IgD-negative memory B cell (primary cell): ENCODE measurements at regions not wholly inside any gene's neighbourhood (a gene's known extent, or its start where the extent isn't known, plus 50 kb on each side); places are given as distances from the start of the nearest gene placed in this dataset.

ENCODE experiments used
- H3K27ac Mint-ChIP-seq, 3 donors: one replicate each; pipeline ENCODE4 v1.8.0; 2020 to 2022; ENCODE audit warnings: mild to moderate bottlenecking in 3 of 3, mixed read lengths in 3 of 3, moderate library complexity in 1 of 3
- H3K27me3 Mint-ChIP-seq: one replicate; pipeline ENCODE4 v1.8.0; 2021; ENCODE audit warnings: mixed read lengths
- H3K36me3 Mint-ChIP-seq: one replicate; pipeline ENCODE4 v1.8.0; 2020; ENCODE audit warnings: mild to moderate bottlenecking, mixed read lengths
- H3K4me1 Mint-ChIP-seq, 3 donors: one replicate each; pipeline ENCODE4 v1.8.0; 2020 to 2022; ENCODE audit warnings: mixed read lengths in 3 of 3, mild to moderate bottlenecking in 1 of 3
- H3K4me3 Mint-ChIP-seq, 4 donors: one replicate each; pipeline ENCODE4 v1.8.0; 2020 to 2022; ENCODE audit warnings: mild to moderate bottlenecking in 4 of 4, mixed read lengths in 4 of 4, moderate library complexity in 3 of 4
- H3K9me3 Mint-ChIP-seq, 3 donors: one replicate each; pipeline ENCODE4 v1.8.0; 2020 to 2021; ENCODE audit warnings: mixed read lengths in 3 of 3, mild to moderate bottlenecking in 1 of 3

DNA sequence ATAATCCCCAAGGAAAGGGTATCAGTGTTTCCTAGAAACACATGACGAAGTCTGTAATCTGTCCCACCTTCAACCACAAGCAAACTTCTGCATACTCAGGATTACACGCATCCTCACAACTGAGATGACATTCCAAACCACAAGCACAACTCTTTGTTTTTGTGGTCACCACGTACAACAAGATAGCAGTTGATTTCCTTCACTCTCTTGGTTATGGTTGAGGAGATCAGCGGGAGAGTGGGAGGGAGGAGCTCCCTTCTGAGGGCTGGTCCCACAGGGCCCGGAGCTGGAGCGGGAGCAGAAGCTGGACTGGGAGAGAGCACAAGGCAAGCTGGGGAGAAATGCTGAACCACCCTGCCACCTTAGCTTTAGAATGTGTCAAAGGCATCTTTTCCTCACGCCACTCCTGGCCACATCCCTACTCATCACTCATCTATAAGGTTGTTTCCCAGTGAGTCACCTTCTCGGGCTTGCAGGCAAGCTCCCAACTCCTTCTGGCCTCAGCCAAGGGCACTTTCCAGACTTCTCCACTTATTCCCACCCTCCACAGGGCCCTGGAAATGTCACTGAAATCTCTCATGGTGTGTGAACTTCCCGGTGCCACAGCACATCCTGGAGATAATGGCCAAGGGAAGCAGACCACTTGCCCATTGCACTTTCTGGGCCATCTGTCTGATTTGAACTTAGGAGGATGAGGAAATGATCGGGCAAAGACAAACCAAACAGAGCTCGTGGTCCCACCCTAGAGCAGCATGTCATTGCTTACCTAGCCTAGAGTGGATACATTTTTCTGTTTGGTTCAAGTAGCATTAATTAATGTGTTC lies 98.9 kb upstream of the LGALSL start:
- no peak overlapping the region for H3K4me3 Mint-ChIP-seq
- H3K27me3 Mint-ChIP-seq, result peaks cover 10% of the 10 kb centered on the region
- H3K4me1 Mint-ChIP-seq, result peaks cover 7 to 10% (median 7%) of the 10 kb centered on the region in 3 donors
- H3K27ac Mint-ChIP-seq, result no peak overlapping the region
- H3K9me3 Mint-ChIP-seq, result peaks cover 0 to 10% (median 4%) of the 10 kb centered on the region in 3 donors
- no peaks in the 10 kb centered on the region for H3K36me3 Mint-ChIP-seq

DNA sequence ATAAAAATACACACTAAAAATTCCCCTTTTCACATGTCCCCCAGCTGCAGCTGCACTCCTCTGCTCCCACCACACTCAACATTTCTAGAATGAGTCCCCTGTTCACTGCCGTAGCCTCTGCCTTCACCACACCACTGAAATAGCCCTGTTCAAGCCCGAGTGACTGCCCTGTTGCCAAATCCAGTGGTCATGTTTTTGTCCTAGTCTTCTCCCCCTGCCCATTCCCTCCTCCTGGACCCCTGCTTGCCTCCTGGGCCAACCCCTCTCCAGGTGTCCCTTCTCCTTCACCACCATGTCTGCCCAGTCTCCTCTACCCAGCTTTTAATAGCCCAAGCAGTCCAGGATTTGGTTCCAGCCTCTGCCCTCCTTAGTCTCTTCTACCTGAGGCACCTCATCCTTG lies 97.1 kb upstream of the LGALSL start:
- Mint-ChIP-seq H3K36me3 (no peaks in the 10 kb centered on the region), H3K4me3 (no peak overlapping the region), H3K27me3 (peaks cover 16% of the 10 kb centered on the region)

DNA sequence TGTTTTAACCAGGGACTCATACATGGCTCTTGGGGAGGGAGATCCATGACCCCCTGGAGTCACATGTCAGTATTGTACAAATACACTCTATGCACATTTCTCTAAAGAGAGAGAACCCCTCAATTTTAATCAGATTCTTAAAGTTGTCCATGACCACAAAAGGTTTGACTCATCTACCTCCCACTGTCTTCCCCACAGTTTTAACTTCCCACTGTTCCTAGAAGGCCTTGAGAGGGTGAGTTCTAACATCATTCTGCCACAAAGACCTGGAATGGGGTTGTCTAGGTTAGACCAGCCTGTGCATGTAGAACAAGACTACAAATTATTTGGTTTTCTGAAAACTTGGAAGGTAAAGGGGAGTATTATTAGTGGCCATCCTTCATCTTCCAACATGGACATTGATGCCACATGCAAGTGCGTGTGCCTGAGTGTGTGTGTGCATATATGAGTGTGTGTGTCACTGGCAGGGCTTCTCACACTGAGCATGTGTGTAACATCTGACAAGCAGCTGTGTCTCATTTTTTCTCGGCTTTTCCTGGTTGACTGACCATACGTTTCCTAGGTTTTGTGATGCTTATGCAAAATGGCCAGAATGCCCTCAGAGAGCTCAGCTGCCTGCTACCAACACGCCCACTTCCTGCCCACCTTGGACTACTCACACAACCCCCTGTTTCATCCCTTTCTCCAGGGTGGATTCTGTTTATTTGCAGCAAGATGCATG lies 94.6 kb upstream of the LGALSL start:
- Mint-ChIP-seq H3K27ac (peak overlapping the region in 1 of 3 donors; percentile 85), H3K4me3 (peak overlapping the region in 2 of 4 donors; percentile 59 to 61), H3K9me3 (no peaks in the 10 kb centered on the region)

More for the DNA sequence above, 97.1 kb upstream of the LGALSL start:
- peaks cover 0 to 10% (median 4%) of the 10 kb centered on the region in 3 donors for H3K9me3 Mint-ChIP-seq
- peaks cover 7 to 10% (median 7%) of the 10 kb centered on the region in 3 donors for H3K4me1 Mint-ChIP-seq
- H3K27ac Mint-ChIP-seq, result no peak overlapping the region

DNA sequence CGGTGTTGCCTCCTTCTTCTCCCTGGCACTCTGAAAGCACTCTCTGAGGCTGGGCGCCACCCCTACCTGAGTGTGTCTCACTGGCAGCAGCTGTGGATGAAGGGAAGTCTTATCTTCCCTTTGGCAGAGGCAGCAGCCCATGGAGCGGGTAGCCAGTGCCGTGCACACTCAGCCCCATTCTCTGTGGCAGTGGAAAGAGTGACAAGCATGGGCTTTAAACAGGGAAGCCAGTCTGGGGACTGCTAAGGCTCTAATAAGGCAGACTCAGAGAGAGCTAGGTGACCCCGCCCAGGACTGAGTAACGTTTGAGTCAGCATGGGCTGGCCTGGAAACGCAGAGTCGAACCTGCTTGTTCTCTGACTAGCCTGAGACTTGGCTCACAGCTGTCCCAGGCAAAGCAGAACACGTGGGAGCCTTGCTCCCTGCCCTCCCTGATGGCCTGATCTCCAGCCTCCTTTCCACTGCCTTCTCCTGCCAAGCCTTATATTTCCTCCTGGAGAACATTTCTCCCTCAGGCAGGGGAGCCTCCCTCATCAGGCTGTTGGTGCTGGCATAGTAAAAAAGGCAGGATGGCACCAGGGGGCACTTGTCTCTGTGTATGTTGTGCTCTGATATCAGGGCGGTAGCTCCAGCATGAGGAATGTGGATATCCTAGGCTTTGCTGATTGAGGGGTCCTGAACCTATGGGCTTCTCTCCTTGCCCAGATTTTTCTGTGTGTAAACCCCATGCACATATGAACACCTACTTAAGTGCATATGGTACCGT lies 93.9 kb upstream of the LGALSL start:
- Mint-ChIP-seq H3K27ac (peak overlapping the region in 1 of 3 donors; percentile 85), H3K4me3 (peak overlapping the region in 2 of 4 donors; percentile 59 to 61), H3K27me3 (peaks cover 16% of the 10 kb centered on the region), H3K9me3 (no peaks in the 10 kb centered on the region), H3K36me3 (no peaks in the 10 kb centered on the region), H3K4me1 (peaks cover 7 to 10% (median 7%) of the 10 kb centered on the region in 3 donors)

More for the DNA sequence above, 94.6 kb upstream of the LGALSL start:
- Mint-ChIP-seq H3K4me1 (peaks cover 7 to 10% (median 7%) of the 10 kb centered on the region in 3 donors), H3K36me3 (no peaks in the 10 kb centered on the region), H3K27me3 (peaks cover 16% of the 10 kb centered on the region)

DNA sequence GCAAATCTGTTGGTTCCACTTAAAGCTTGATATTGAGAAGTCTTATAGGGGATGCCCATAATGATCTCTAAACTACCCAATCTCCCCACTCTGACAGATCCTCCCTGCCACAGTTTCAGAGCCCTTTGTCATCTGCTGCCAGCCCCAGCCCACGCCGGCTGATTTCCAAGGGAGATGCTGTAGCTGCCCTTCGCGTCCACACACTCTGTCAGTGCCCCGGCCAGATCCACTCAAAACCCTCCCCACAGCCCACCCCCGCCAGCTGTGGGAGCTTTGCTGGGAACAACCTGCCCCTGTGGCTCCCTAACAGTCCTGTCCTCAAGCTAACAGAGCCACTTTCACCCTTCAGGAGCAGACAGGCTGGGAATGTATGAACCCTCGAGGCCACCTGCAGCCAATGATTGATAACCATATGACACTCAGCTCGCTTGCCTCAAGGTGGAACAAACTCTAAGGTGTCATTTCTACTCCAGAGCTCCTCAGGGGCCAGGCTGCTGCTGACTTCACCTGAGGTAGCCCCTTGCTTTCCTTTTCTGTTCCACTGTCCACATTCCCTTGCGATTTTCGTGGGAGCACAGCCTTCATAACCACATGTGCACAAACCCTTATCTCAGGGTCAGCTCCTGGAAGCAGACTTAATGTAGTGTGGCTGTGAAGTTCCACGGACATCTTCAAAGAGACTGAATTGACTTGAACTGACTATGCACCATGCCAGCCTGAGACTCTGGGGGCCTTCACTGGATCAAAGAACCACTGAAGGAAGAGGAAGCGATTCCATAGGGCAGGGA lies 92.6 kb upstream of the LGALSL start:
- Mint-ChIP-seq H3K27me3 (peaks cover 14% of the 10 kb centered on the region), H3K4me1 (peaks cover 7 to 10% (median 7%) of the 10 kb centered on the region in 3 donors), H3K27ac (no peak overlapping the region), H3K9me3 (peaks cover 0 to 2% (median 0%) of the 10 kb centered on the region in 3 donors), H3K36me3 (no peaks in the 10 kb centered on the region), H3K4me3 (no peak overlapping the region)

DNA sequence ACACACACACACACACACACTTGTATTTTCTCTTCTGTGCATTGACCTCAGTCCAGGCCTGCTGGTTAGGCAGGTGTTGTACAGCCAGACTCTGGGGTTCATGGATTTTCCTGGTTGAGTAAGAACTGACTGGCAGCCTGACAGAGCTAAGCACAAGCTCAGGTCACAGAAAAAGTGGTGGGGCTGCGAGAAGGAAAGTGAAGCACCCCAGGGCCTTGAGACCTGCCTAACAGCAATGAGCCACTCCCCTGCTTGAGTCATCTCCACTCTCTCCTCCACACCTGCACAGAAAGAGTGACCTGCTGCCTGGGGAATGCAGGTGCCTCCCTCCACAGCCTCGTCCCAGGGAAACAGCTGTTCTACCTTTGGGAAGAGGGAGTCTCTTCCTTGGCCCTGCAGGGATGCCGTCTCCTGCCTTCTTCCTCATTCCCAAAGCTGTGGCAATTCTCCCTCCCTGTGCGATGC lies 91.4 kb upstream of the LGALSL start:
- Mint-ChIP-seq H3K4me3 (no peak overlapping the region), H3K4me1 (peaks cover 7 to 14% (median 10%) of the 10 kb centered on the region in 3 donors), H3K36me3 (no peaks in the 10 kb centered on the region), H3K27ac (no peak overlapping the region), H3K9me3 (peaks cover 0 to 2% (median 0%) of the 10 kb centered on the region in 3 donors), H3K27me3 (peaks cover 12% of the 10 kb centered on the region)

DNA sequence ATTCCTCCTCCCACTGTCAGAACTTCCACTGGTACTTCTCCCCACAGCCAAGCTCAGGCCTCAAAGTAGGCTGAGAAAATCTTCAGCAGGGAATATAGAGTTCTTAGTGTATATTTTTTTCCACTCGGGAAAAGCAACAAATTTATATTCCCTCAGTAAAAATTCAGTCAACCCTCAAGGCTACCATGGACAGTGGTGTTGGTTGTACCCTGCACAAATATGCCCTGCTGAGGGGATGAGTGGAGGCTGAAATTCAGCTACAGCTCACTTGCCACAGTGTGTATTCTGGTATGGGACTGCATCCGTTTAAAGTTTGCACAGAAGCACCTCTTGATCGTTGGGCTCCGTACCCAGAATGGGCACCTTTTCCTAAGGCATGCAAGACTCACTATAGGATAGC lies 90.8 kb upstream of the LGALSL start:
- Mint-ChIP-seq H3K36me3 (no peaks in the 10 kb centered on the region), H3K27ac (no peak overlapping the region), H3K4me3 (no peak overlapping the region), H3K9me3 (peaks cover 0 to 2% (median 0%) of the 10 kb centered on the region in 3 donors), H3K27me3 (peaks cover 10% of the 10 kb centered on the region), H3K4me1 (peaks cover 7 to 14% (median 10%) of the 10 kb centered on the region in 3 donors)

DNA sequence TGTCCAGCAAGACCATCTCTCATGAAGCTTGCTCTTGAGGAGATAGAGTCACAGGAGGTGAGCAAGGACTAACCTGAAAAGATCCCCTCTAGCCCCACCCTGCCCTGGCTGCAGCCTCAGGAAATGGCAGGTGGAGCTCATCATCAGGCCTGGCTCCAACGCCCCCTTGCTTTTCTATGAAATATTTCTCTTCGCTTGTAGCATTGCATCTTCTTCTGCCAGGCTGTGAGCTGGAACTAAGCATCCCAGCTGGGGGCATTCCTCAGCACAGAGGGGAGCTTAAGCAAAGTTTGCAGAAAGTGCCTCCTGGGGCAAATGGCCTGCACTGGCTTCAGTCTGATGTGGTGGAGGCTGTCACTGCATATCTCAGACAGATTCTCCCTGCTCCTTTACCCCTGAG lies 90.1 kb upstream of the LGALSL start:
- Mint-ChIP-seq H3K27me3 (peaks cover 10% of the 10 kb centered on the region), H3K4me1 (peaks cover 7 to 14% (median 10%) of the 10 kb centered on the region in 3 donors), H3K27ac (no peak overlapping the region), H3K36me3 (no peaks in the 10 kb centered on the region), H3K9me3 (peaks cover 0 to 2% (median 0%) of the 10 kb centered on the region in 3 donors), H3K4me3 (no peak overlapping the region)

DNA sequence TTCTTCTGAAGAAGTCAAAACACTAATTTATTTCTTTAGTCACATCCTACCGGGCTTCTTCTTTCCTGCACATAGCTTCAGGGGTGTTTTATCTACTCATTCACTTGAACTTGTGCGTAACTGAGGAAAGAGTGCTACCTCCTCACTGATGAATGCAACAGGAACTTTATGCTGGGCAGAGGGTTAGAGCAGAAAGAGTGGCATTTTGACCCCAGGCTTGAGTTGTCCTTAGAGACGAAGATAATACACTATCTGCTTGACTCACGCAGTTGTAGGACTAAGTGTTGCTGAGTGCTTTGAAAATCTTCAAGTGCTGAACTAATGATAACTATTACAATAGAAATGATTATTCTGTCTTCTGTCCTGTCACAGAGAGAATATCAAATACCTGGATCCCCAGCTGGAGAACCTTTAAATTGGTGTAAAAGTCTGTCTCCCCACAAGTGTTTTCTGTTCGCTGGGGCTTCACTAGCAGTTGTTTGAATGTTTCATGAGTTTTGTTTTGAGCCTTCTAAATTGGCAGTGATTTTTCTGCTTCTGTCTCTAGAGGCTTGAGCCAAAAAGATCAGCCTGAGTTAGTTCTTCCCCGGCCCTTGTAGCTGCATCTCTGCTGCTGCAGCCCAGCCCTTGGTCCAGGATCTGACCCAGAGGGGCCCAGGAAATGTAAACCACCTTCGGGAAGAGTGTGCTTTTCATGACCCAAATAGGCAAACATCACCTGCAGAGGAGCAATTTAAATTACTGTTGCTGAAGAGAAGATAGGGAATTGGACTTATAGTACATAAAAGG lies 86.3 kb upstream of the LGALSL start:
- Mint-ChIP-seq H3K4me1 (peaks cover 0 to 4% (median 2%) of the 10 kb centered on the region in 3 donors), H3K27me3 (no peaks in the 10 kb centered on the region), H3K36me3 (no peaks in the 10 kb centered on the region), H3K4me3 (no peak overlapping the region), H3K27ac (no peak overlapping the region), H3K9me3 (peaks cover 0 to 2% (median 0%) of the 10 kb centered on the region in 3 donors)

DNA sequence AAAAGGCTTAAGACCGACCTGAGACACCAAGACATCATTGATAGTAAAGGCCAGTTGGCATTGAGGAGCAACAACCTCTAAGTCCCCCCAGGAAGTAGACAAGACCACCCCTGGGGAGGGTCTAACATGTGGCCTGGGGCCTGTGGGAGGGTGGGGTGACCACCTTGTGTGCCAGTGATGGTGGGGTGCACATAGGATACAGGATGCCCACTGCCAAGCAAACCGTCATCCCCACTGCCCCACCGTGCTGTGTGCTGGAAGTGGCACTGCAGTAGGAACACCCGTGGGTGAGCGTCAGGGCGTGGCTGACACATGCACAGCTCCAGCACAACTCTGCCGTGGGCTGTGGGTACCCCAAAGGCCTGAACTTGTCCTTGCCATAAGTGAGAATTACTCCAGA lies 84.3 kb upstream of the LGALSL start:
- H3K9me3 Mint-ChIP-seq, result peaks cover 0 to 2% (median 0%) of the 10 kb centered on the region in 3 donors
- peaks cover 1% of the 10 kb centered on the region for H3K36me3 Mint-ChIP-seq
- H3K4me1 Mint-ChIP-seq, result peaks cover 0 to 4% (median 2%) of the 10 kb centered on the region in 3 donors
- H3K27ac Mint-ChIP-seq, result no peak overlapping the region
- H3K4me3 Mint-ChIP-seq, result no peak overlapping the region
- peaks cover 2% of the 10 kb centered on the region for H3K27me3 Mint-ChIP-seq

DNA sequence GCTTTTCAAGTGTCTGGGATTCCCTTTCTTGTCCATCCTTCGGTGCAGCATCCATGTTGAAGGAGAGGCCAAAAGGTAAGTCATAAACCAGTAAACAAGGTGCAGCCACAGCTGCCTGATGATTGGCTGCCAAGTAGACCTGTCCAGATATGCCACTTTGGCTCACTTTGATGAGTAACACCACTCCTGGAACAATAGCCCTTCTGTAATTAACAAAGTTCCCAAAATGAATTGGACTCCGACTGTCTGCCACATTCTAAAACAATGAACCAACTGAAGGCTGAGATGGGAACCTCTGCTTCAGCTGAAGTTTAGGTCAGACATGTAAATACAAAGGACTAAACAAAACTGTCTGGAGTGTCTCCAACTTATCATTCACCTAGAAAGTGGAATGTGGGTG lies 82.2 kb upstream of the LGALSL start:
- Mint-ChIP-seq H3K36me3 (peaks cover 1% of the 10 kb centered on the region), H3K27me3 (peaks cover 4% of the 10 kb centered on the region), H3K9me3 (no peaks in the 10 kb centered on the region), H3K4me3 (no peak overlapping the region), H3K27ac (no peak overlapping the region), H3K4me1 (peaks cover 0 to 4% (median under 1%) of the 10 kb centered on the region in 3 donors)

DNA sequence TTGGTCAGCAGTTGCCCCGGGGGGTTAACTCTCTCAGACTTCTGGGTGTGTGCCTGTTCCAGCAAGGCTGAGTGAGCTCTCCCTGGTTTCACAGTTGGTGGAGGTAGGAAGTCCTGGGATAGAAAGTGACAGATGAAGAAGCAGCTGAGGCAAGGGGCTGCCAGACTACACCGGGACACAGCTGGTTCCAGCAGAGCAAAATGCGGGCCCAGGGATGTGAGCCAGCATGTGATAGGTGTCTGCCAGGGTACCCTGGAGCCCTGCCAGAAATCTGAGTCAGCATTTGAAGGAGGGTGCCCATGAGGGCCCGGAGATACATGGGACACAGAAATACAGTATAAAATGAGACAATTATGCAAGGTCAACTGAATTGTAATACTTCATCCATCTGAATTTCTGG lies 79.3 kb upstream of the LGALSL start:
- Mint-ChIP-seq H3K9me3 (no peaks in the 10 kb centered on the region), H3K36me3 (peaks cover 3% of the 10 kb centered on the region), H3K4me1 (peaks cover 0 to 3% (median 0%) of the 10 kb centered on the region in 3 donors), H3K27ac (peak overlapping the region in 1 of 3 donors; percentile 85), H3K4me3 (no peak overlapping the region), H3K27me3 (peaks cover 10% of the 10 kb centered on the region)

DNA sequence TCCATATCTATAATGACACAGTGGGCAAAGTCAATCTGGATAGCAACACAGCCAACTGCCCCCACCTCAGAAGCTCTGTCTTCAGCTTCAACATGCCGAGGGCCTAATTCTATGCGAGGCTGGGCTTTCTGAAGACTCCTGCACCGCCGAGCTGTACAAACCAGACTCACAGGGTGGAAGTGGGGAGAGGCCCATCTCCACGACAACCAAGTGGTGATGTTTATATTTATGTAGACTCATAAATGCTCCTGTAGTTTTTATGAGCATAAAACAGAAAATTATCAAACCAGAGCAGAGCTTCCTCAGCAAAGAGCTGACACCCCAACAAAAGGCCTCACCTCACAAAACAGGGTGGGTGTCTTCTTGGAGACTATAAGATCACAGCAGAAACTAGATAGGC lies 77.0 kb upstream of the LGALSL start:
- Mint-ChIP-seq H3K36me3 (peaks cover 4% of the 10 kb centered on the region), H3K4me3 (no peak overlapping the region), H3K27ac (peak overlapping the region in 1 of 3 donors; percentile 26), H3K4me1 (peaks cover 0 to 3% (median 0%) of the 10 kb centered on the region in 3 donors), H3K27me3 (peaks cover 10% of the 10 kb centered on the region), H3K9me3 (no peaks in the 10 kb centered on the region)
